Heart left ventricle (tissue), 16 donors: ENCODE measurements at regions not wholly inside any gene's neighbourhood (a gene's known extent, or its start where the extent isn't known, plus 50 kb on each side); places are given as distances from the start of the nearest gene placed in this dataset.

Experiments
- ATAC-seq, 4 donors: fragments of 200-7000 bp; cut with Tn5 transposase; one replicate each; pipeline ENCODE4 v1.9.1; 2020 to 2022; ENCODE audit warnings: moderate library complexity in 4 of 4, mild to moderate bottlenecking in 3 of 4, moderate number of reproducible peaks in 1 of 4
- DNase-seq, 5 donors: peaks; one replicate each; pipeline ENCODE4 v3.0.0-alpha.2; 2020
- H3K27ac ChIP-seq, 12 donors: fragments of 200-600 bp; sonication (generic) in 4 of 12; one replicate each; pipeline versions ENCODE4 v1.5.0 to v1.8.0; 2016 to 2022; ENCODE audit warnings: mild to moderate bottlenecking in 2 of 12
- H3K27me3 ChIP-seq, 9 donors: fragments of 200-600 bp; sonication (generic) in 2 of 9; one replicate each; pipeline versions ENCODE4 v1.5.1 to v1.8.0; 2016 to 2022; ENCODE audit warnings: mild to moderate bottlenecking in 3 of 9
- H3K36me3 ChIP-seq, 9 donors: fragments of 200-600 bp; sonication (generic) in 2 of 9; one replicate each; pipeline versions ENCODE4 v1.5.0 to v1.8.0; 2018 to 2022; ENCODE audit warnings: mild to moderate bottlenecking in 2 of 9
- H3K4me1 ChIP-seq, 12 donors: fragments of 200-600 bp; sonication (generic) in 4 of 12; one replicate each; pipeline versions ENCODE4 v1.5.0 to v1.8.0; 2016 to 2022; ENCODE audit warnings: mild to moderate bottlenecking in 3 of 12
- H3K4me3 ChIP-seq, 12 donors: fragments of 200-600 bp; sonication (generic) in 4 of 12; one replicate each; pipeline versions ENCODE4 v1.5.0 to v1.8.0; 2017 to 2022; ENCODE audit warnings: mild to moderate bottlenecking in 9 of 12, moderate library complexity in 4 of 12
- H3K9me3 ChIP-seq, 12 donors: fragments of 200-600 bp; sonication (generic) in 4 of 12; one replicate each; pipeline versions ENCODE4 v1.5.0 to v1.8.0; 2016 to 2022; ENCODE audit warnings: mild to moderate bottlenecking in 1 of 12
- POLR2A ChIP-seq, 2 donors: fragments of 450-650 bp; IDR thresholded peaks; one replicate each; pipeline ENCODE4 v1.6.1; 2017; ENCODE audit warnings: antibody characterized with exemption in 2 of 2, mild to moderate bottlenecking in 2 of 2, moderate library complexity in 2 of 2
- WGBS, 4 donors: extraction: QIAGEN DNeasy Blood & Tissue Kit in 2 of 4; methylation state at CpG; one replicate each; pipeline versions ENCODE4 v1.1.5 to v1.1.7; 2013 to 2018; 5-methylcytosine and 5-hydroxymethylcytosine counted together
- intact Hi-C, 10 donors: fragments of 100-400 bp; cut with DNase I; formaldehyde crosslinking; loops; one replicate each; pipeline versions ENCODE4 v1.11.1 to v1.14.2; 2022
- TF ChIP-seq, protein P1 (sequence below), 12 donors: fragments of 200-600 bp; sonication (generic) in 4 of 12; IDR thresholded peaks; one replicate each; pipeline versions ENCODE4 v1.5.0 to v1.8.0; 2018 to 2022; ENCODE audit warnings: antibody characterized with exemption in 12 of 12, mild to moderate bottlenecking in 5 of 12
- donor health status: ischemic (EF 13 %, LVEDD 7.1; RV severe dilation, severe dysfunction).
- donor health status: healthy with polysubstance abuse.
- donor health status: DM: no; HTN: yes; CAD: no.
- donor health status: DM: no; HTN: no; CAD: no.
- donor health status: ischemic (EF 25% LVEDD 6.9; RV normal size, moderate dysfunction).
- donor health status: ischemic (EF 25% LVEDD 5.7; RV mildly dilated, moderate dysfunction).
- donor health status: healthy.
- donor health status: DM: yes; HTN: yes; CAD: no.
- donor health status: ischemic (EF 35%, LVEDD 5.7; RV mildly dilated, moderate dysfunction).
- donor health status: nonischemic (EF 11% LVEDD 7.7; RV severe dilation, severe dysfunction).
- donor health status: DM: yes; HTN: yes; CAD: no.
- donor health status: PGD.
- donor health status: ischemic (EF 29% LVEDD 5.4; RV normal size, mild dysfunction).
- donor health status: nonischemic (EF 23%, LVEDD 6.1; RV moderate dilation, normal function).

DNA sequence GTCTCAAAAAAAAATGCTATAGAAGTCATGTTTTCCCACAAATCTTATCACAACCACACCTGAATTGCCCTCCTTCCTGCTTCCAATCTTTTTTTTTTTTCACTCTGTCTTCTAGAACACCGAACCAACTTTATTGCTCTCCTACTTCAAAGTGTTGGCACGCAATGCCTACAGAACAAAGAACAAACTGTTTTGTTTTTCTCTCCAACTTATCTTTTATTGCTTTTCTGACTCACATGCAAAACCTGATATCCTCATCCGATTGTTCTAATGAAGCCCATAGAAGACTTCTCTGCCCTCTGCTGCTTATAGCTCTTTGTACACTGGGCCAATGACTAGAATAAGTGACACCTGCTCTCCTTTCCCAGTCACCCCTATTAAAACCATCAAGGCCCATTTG is 602.8 kb downstream of the EPHA4 start:
- Histone ChIP-seq H3K9me3 (no peaks in the 10 kb centered on the region), H3K27ac (no peak overlapping the region), H3K36me3 (no peaks in the 10 kb centered on the region), H3K27me3 (no peaks in the 10 kb centered on the region), H3K4me3 (no peak overlapping the region), H3K4me1 (no peaks in the 10 kb centered on the region)
- WGBS, 4 donors, result 89 to 94% (median 91%) methylated on average over 3 of the region's 3 CpGs
- DNase-seq (no peak), ATAC-seq (no peak)
- intact Hi-C loops, result no loop called here
- no peak for TF ChIP-seq POLR2A (IDR thresholded peaks at IDR 0.05)
- TF ChIP-seq, protein P1, sequence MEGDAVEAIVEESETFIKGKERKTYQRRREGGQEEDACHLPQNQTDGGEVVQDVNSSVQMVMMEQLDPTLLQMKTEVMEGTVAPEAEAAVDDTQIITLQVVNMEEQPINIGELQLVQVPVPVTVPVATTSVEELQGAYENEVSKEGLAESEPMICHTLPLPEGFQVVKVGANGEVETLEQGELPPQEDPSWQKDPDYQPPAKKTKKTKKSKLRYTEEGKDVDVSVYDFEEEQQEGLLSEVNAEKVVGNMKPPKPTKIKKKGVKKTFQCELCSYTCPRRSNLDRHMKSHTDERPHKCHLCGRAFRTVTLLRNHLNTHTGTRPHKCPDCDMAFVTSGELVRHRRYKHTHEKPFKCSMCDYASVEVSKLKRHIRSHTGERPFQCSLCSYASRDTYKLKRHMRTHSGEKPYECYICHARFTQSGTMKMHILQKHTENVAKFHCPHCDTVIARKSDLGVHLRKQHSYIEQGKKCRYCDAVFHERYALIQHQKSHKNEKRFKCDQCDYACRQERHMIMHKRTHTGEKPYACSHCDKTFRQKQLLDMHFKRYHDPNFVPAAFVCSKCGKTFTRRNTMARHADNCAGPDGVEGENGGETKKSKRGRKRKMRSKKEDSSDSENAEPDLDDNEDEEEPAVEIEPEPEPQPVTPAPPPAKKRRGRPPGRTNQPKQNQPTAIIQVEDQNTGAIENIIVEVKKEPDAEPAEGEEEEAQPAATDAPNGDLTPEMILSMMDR (IDR thresholded peaks at IDR 0.05), result no peak

DNA sequence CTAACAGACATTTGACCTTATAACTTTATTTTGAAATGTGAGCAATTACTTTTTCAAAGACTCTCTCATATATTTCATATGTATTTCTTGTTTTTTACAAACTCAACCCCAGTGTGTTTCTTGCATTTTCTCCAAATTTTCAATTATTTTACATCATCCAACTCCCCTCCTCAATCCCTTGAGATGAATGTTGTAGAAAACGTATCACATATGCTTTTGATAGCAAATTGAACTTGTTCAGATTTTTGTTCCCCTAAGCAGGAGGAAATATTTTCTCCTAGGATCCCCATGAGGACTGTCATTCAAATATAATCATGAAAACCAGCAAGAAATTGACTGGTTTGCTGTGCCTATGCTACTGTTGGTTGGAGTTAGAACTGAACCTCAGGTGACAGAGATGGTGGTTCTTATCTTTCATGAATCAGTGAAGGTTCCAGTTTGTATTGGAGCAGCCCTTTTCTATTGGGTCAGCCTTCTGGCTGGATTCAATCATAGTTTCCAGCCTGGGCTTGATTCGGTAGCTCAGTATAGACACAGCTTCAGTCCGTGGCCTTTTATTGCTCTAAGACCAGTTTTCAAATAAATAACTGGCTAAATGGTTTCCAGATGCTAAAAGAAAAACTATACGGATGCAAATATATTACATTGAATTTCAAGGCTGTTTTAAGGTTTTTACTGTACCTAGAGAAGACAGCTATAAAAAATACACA is 591.0 kb downstream of the EPHA4 start:
- no peaks in the 10 kb centered on the region for H3K36me3 ChIP-seq
- intact Hi-C loops, result no loop called here
- no peak overlapping the region for H3K27ac ChIP-seq
- TF ChIP-seq, protein P1 (IDR thresholded peaks at IDR 0.05), result no peak
- TF ChIP-seq POLR2A (IDR thresholded peaks at IDR 0.05), result no peak
- DNase-seq (no peak), ATAC-seq (no peak)
- peaks cover 0 to 3% (median 0%) of the 10 kb centered on the region in 9 donors for H3K27me3 ChIP-seq
- no peak overlapping the region for H3K4me3 ChIP-seq
- WGBS, 4 donors, result 84 to 90% (median 85%) methylated on average over 4 of the region's 4 CpGs
- H3K9me3 ChIP-seq, result peaks cover 0 to 18% (median 8%) of the 10 kb centered on the region in 12 donors
- H3K4me1 ChIP-seq, result no peaks in the 10 kb centered on the region

DNA sequence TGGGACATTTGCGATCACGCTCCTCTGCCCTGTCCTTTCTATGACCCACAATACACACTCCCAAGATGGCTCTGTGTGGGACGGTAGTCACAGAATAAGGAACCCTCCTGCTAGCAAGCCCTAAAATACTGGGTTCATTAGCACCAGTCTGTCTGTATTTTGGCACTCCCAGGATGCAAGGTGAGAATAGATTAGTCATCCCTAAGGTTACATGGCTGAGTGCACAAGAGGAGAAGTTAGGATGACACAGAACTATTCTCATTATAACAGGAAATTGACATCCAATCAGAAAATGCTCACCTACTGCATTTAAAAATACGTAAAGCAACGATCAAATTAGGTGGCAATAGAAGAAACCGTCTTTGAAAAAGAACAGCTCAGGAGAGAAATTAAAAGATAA is 590.2 kb downstream of the EPHA4 start:
- ATAC-seq, result no peak
- intact Hi-C loops, result no loop called here
- WGBS, 4 donors, result 84 to 96% (median 87%) methylated on average over 6 of the region's 6 CpGs

DNA sequence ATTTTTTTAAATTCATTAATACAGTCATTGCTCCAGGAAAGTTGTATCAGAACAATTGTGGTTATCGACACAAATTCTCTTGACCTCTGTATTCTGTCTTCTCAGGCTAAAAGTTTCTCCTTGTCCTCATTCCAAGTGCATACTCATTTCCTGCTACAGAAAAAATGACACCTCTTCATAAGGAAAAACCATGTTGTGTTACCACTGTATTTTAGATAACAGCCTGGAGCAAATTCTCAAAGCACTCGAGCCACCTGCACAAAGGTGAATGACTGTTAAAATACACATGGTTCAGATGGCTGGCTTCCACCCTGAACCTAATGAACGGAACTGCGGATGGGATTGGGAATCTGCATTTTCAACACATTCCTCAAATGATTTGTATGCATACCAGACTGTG is 586.5 kb downstream of the EPHA4 start:
- Histone ChIP-seq H3K27ac (no peak overlapping the region), H3K4me1 (no peaks in the 10 kb centered on the region), H3K4me3 (no peak overlapping the region), H3K36me3 (no peaks in the 10 kb centered on the region), H3K27me3 (peaks cover 0 to 3% (median 0%) of the 10 kb centered on the region in 9 donors), H3K9me3 (peaks cover 0 to 2% (median 0%) of the 10 kb centered on the region in 12 donors)
- 77 to 87% (median 82%) methylated on average over 4 of the region's 4 CpGs for WGBS, 4 donors
- intact Hi-C loops, result no loop called here
- DNase-seq (no peak), ATAC-seq (no peak)
- no peak for TF ChIP-seq POLR2A (IDR thresholded peaks at IDR 0.05)
- TF ChIP-seq, protein P1 (IDR thresholded peaks at IDR 0.05), result no peak

More for the DNA sequence above, 590.2 kb downstream of the EPHA4 start:
- Histone ChIP-seq H3K27me3 (peaks cover 0 to 3% (median 0%) of the 10 kb centered on the region in 9 donors), H3K36me3 (no peaks in the 10 kb centered on the region), H3K4me3 (no peak overlapping the region), H3K27ac (no peak overlapping the region), H3K4me1 (no peaks in the 10 kb centered on the region), H3K9me3 (peaks cover 0 to 18% (median 8%) of the 10 kb centered on the region in 12 donors)
- TF ChIP-seq, protein P1 (IDR thresholded peaks at IDR 0.05), result no peak
- no peak for TF ChIP-seq POLR2A (IDR thresholded peaks at IDR 0.05)
- DNase-seq, result no peak
